Spleen (tissue), 7 donors: ENCODE measurements at regions not wholly inside any gene's neighbourhood (a gene's known extent, or its start where the extent isn't known, plus 50 kb on each side); places are given as distances from the start of the nearest gene placed in this dataset.

Experiments
- POLR2A ChIP-seq, 3 donors: fragments of 450-650 bp; IDR thresholded peaks; one replicate each; pipeline ENCODE4 v1.5.1; 2017; ENCODE audit warnings: antibody characterized with exemption in 3 of 3, mild to moderate bottlenecking in 1 of 3
- TF ChIP-seq, protein P1 (sequence below), 11 experiments: fragments of 200-600 bp in 7 of 11; fragments of 450-650 bp in 4 of 11; sonication (generic) in 4 of 11; IDR thresholded peaks in 8 of 11; conservative IDR thresholded peaks in 3 of 11; 1 replicate in 7 of 11; 2 replicates in 4 of 11; pipeline versions ENCODE4 v1.4.0 to v1.8.0; 2016 to 2021; ENCODE audit warnings: antibody characterized with exemption in 11 of 11, inconsistent platforms in 4 of 11, mild to moderate bottlenecking in 1 of 11
- donor health status: DM: no; HTN: no; CAD: no; lungs with moderate emphysema.
- donor health status: DM: no; HTN: no; CAD: no.
- donor health status: DM: no; HTN: no; CAD: no.

DNA sequence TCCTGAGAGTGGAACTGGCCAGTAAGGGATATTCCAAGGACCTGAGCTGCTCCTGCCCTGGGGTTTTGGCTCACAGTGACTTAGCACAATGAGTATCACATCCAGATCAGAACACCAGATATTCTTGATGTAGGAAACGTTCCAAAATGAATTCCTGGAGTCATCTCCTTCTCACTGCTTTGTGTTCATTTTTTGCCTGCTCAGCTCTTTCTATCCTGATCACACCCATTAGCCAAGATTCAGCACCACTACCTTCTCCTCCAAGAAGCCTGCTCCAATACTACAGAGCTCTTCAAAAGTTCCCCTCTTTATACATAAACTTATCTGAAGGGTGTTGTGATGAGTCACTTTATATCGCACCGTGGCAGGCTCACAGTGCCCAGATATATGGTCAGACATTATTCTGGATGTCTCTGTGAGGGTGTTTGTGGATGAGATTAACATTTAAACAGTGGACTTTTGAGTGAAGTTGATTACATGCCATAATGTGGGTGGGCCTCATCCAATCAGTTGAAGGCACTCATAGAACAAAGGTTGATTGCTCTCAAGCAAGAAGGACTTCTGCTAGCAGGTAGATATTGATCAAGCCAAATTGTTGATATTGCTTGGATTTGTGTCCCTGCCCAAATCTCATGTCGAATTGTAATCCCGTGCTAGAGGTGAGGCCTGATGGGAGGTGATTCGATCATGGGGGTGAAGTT lies 1155.2 kb upstream of the AUTS2 start:
- TF ChIP-seq POLR2A (IDR thresholded peaks at IDR 0.05) = no peak
- TF ChIP-seq, protein P1, sequence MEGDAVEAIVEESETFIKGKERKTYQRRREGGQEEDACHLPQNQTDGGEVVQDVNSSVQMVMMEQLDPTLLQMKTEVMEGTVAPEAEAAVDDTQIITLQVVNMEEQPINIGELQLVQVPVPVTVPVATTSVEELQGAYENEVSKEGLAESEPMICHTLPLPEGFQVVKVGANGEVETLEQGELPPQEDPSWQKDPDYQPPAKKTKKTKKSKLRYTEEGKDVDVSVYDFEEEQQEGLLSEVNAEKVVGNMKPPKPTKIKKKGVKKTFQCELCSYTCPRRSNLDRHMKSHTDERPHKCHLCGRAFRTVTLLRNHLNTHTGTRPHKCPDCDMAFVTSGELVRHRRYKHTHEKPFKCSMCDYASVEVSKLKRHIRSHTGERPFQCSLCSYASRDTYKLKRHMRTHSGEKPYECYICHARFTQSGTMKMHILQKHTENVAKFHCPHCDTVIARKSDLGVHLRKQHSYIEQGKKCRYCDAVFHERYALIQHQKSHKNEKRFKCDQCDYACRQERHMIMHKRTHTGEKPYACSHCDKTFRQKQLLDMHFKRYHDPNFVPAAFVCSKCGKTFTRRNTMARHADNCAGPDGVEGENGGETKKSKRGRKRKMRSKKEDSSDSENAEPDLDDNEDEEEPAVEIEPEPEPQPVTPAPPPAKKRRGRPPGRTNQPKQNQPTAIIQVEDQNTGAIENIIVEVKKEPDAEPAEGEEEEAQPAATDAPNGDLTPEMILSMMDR (IDR thresholded peaks at IDR 0.05 in 8 of 11, conservative IDR thresholded peaks at IDR 0.05 in 3 of 11) = no peak
